ENCODE measurements at regions not wholly inside any gene's neighbourhood (a gene's known extent, or its start where the extent isn't known, plus 50 kb on each side); places are given as distances from the start of the nearest gene placed in this dataset.
A peak's percentile ranks its signal among the peaks of the same experiment; 100 is the strongest.

DNA sequence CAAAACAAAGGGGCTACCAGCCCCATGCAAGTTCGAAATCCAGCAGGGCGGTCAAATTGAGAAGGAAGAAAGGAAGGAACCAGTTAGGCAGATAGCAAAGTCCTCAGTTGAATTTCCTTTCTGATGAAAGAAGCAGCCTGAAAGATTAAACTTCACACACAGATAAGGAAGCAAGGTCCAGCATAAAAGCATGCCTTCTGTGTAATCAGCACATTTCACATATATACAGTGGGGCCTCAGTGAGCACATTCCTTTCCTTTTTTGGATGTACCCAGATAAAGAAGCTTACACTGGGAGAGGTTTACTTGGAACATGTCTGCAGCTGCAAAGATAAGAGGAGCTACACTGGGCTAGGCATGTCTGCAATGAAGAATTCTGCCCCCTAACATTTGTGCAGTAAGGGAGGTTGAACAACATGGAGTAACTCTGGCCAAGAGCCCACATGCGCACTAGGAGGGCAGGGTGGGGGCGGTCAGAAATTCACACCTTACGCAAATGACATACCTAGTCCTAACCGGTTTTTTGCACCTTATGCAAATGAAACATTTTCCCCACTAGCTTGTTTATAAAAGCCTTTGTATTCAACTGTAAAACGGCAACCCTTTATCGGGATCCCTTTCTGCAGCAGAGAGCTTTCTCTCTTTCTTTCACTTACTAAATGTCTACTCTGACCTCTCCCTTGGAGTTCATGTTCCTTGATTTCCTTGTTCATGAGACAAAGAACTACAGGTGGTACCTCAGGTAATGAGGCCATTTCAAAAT is 149.7 kb upstream of the FBXL17 start:
- peak; percentile 28 to 82 (median 61) for ATAC-seq

GRCh38 chr5:108530706-108531105 is 148.8 kb upstream of the FBXL17 start:
- intact Hi-C loops (cut with DNase I) = no loop called here
- DNase-seq = no peak
- no peak overlapping the region for H3K4me3 ChIP-seq
- no peaks in the 10 kb centered on the region for H3K4me1 ChIP-seq
- ATAC-seq = no peak
- 55% methylated on average over 5 of the region's 5 CpGs for WGBS (ENCODE audit: insufficient coverage, low coverage, low lambda C conversion rate, missing lambda C conversion rate)
- H3K36me3 ChIP-seq = no peaks in the 10 kb centered on the region
- no peaks in the 10 kb centered on the region for H3K27me3 ChIP-seq
- no peak overlapping the region for H3K27ac ChIP-seq
- TF ChIP-seq, protein P1, sequence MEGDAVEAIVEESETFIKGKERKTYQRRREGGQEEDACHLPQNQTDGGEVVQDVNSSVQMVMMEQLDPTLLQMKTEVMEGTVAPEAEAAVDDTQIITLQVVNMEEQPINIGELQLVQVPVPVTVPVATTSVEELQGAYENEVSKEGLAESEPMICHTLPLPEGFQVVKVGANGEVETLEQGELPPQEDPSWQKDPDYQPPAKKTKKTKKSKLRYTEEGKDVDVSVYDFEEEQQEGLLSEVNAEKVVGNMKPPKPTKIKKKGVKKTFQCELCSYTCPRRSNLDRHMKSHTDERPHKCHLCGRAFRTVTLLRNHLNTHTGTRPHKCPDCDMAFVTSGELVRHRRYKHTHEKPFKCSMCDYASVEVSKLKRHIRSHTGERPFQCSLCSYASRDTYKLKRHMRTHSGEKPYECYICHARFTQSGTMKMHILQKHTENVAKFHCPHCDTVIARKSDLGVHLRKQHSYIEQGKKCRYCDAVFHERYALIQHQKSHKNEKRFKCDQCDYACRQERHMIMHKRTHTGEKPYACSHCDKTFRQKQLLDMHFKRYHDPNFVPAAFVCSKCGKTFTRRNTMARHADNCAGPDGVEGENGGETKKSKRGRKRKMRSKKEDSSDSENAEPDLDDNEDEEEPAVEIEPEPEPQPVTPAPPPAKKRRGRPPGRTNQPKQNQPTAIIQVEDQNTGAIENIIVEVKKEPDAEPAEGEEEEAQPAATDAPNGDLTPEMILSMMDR (IDR thresholded peaks at IDR 0.05) = no peak
- no peak for TF ChIP-seq POLR2A (IDR thresholded peaks at IDR 0.05)
- no peaks in the 10 kb centered on the region for H3K9me3 ChIP-seq

More for the DNA sequence above, 149.7 kb upstream of the FBXL17 start:
- no peak overlapping the region for H3K27ac ChIP-seq
- H3K9me3 ChIP-seq = no peaks in the 10 kb centered on the region
- H3K27me3 ChIP-seq = no peaks in the 10 kb centered on the region
- WGBS (ENCODE audit: insufficient coverage, low coverage, low lambda C conversion rate, missing lambda C conversion rate) = 40% methylated on average over 6 of the region's 8 CpGs
- DNase-seq = no peak
- TF ChIP-seq POLR2A (IDR thresholded peaks at IDR 0.05) = no peak
- TF ChIP-seq, protein P1 (IDR thresholded peaks at IDR 0.05) = no peak
- intact Hi-C loops (cut with DNase I) = no loop called here
- H3K36me3 ChIP-seq = no peaks in the 10 kb centered on the region
- H3K4me1 ChIP-seq = no peaks in the 10 kb centered on the region
- H3K4me3 ChIP-seq = no peak overlapping the region

DNA sequence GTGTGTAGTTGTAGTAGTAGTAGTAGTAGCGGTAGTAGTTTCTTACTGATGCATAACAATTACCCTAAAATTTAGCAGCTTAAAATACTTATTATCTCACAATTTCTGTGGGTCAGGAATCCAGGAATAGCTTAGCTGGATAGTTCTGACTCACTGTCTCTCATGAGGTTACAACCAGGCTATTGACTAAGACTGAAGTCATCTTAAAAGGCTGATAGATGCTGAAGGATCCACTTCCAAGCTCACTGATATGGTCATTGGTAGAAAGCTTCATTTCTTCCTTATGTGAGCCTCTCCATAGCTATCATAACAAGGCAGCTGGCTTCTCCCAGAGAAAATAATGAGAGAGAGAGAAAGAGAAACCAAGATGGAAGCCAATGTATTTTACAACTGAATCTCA is 147.5 kb upstream of the FBXL17 start:
- Histone ChIP-seq H3K27me3 (no peaks in the 10 kb centered on the region), H3K27ac (no peak overlapping the region), H3K4me1 (no peaks in the 10 kb centered on the region), H3K4me3 (no peak overlapping the region), H3K9me3 (no peaks in the 10 kb centered on the region), H3K36me3 (no peaks in the 10 kb centered on the region)
- TF ChIP-seq, protein P1 (IDR thresholded peaks at IDR 0.05) = no peak
- TF ChIP-seq POLR2A (IDR thresholded peaks at IDR 0.05) = no peak
- no peak for ATAC-seq
- 0% methylated on average over 1 of the region's 1 CpG for WGBS (ENCODE audit: insufficient coverage, low coverage, low lambda C conversion rate, missing lambda C conversion rate)
- intact Hi-C loops (cut with DNase I) = no loop called here
- DNase-seq = no peak

- Histone ChIP-seq H3K27me3 (no peaks in the 10 kb centered on the region), H3K9me3 (no peaks in the 10 kb centered on the region), H3K36me3 (no peaks in the 10 kb centered on the region), H3K4me1 (no peaks in the 10 kb centered on the region), H3K27ac (no peak overlapping the region), H3K4me3 (no peak overlapping the region)
- ATAC-seq (no peak), DNase-seq (no peak)
- 26% methylated on average over 1 of the region's 1 CpG for WGBS (ENCODE audit: insufficient coverage, low coverage, low lambda C conversion rate, missing lambda C conversion rate)
- TF ChIP-seq, protein P1 (IDR thresholded peaks at IDR 0.05) = no peak
- no peak for TF ChIP-seq POLR2A (IDR thresholded peaks at IDR 0.05)
- intact Hi-C loops (cut with DNase I) = no loop called here
Measured at GRCh38 chr5:108528655-108529054, 146.8 kb upstream of the FBXL17 start.

Data from right lobe of liver (tissue), 6 donors.